ENCODE measurements at regions not wholly inside any gene's neighbourhood (a gene's known extent, or its start where the extent isn't known, plus 50 kb on each side); places are given as distances from the start of the nearest gene placed in this dataset.
"Not testable (repeated sequence)": the region's sequence is repeated elsewhere in the genome, so short reads cannot be mapped to it uniquely, and the experiment has no call there.

GRCh38 chr6:155630085-155630484 is 174.4 kb upstream of the NOX3 start:
- no peak for DNase-seq (ENCODE audit: low read depth, low spot score)
- no peak overlapping the region for H3K4me3 ChIP-seq (ENCODE audit: low read depth, low read length)
- POLR2A ChIA-PET: no interaction called here
- TF ChIP-seq, protein P1, sequence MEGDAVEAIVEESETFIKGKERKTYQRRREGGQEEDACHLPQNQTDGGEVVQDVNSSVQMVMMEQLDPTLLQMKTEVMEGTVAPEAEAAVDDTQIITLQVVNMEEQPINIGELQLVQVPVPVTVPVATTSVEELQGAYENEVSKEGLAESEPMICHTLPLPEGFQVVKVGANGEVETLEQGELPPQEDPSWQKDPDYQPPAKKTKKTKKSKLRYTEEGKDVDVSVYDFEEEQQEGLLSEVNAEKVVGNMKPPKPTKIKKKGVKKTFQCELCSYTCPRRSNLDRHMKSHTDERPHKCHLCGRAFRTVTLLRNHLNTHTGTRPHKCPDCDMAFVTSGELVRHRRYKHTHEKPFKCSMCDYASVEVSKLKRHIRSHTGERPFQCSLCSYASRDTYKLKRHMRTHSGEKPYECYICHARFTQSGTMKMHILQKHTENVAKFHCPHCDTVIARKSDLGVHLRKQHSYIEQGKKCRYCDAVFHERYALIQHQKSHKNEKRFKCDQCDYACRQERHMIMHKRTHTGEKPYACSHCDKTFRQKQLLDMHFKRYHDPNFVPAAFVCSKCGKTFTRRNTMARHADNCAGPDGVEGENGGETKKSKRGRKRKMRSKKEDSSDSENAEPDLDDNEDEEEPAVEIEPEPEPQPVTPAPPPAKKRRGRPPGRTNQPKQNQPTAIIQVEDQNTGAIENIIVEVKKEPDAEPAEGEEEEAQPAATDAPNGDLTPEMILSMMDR (IDR thresholded peaks at IDR 0.05; ENCODE audit: insufficient read depth, low read length, missing control alignments): no peak
- CTCF ChIA-PET: no interaction called here

DNA sequence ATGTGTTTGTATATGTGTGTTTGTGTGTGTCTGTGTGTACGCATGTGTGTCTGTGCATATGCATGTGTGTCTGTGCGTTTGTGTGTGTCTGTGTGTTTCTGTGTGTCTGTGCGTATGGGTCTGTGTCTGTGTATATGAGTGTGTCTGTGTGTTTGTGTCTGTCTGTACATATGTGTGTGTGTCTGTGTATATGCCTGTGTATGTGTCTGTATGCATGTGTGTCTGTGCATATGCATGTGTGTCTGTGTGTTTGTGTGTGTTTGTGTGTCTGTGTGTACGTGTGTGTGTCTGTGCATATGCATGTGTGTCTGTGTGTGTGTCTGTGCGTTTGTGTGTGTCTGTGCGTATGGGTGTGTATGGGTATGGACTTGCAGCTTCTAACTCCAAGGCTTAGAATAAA is 174.0 kb upstream of the NOX3 start:
- H3K4me3 ChIP-seq (ENCODE audit: low read depth, low read length): no peak overlapping the region
- TF ChIP-seq, protein P1 (IDR thresholded peaks at IDR 0.05; ENCODE audit: insufficient read depth, low read length, missing control alignments): no peak
- ChIA-PET CTCF (no interaction called here), POLR2A (no interaction called here)
- no peak for DNase-seq (ENCODE audit: low read depth, low spot score)

DNA sequence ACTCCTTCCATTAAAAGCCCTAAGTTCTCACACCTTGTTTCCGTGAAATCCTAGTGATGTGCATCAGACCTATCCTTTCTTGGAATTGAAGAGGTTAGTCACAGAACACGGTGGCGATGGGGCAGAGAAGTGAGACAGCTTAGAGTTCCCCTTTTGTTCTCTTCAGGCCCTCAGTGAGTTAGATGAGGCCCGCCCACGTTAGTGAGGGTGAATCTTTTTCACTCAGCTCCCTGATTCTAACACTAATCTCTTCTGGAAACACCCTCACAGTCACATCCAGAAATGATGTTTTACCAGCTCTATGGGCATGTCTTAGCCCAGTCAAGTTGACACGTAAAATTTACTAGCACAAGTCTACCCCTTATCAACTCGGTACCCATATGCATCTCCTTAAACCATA is 172.7 kb upstream of the NOX3 start:
- DNase-seq (ENCODE audit: low read depth, low spot score): no peak
- CTCF ChIA-PET: no interaction called here

DNA sequence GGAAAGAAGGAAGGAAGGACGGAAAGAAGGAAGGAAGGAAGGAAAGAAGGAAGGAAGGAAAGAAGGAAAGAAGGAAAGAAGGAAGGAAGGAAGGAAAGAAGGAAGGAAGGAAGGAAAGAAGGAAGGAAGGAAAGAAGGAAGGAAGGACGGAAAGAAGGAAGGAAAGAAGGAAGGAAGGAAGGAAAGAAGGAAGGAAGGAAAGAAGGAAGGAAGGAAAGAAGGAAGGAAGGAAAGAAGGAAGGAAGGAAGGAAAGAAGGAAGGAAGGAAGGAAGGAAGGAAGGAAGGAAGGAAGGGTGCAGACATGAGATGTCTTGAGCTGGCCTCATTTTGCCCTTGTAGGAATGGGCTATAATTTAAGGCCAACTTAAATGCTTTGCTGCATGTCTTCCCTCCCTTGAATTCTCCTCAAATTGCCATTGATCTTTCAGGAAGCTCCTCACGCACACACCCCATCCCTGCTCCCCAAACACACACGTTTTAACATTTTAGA is 172.1 kb upstream of the NOX3 start:
- POLR2A ChIA-PET: interaction anchor here (0.6 kb wide), 1 partner anchor 158 kb away, joined by 3 read pairs; no protein-coding TSS in a partner anchor
- DNase-seq (ENCODE audit: low read depth, low spot score); H3K4me3 ChIP-seq (ENCODE audit: low read depth, low read length); CTCF ChIA-PET: not testable (repeated sequence)

More for the DNA sequence above, 172.7 kb upstream of the NOX3 start:
- POLR2A ChIA-PET: no interaction called here
- TF ChIP-seq, protein P1 (IDR thresholded peaks at IDR 0.05; ENCODE audit: insufficient read depth, low read length, missing control alignments): no peak
- no peak overlapping the region for H3K4me3 ChIP-seq (ENCODE audit: low read depth, low read length)

DNA sequence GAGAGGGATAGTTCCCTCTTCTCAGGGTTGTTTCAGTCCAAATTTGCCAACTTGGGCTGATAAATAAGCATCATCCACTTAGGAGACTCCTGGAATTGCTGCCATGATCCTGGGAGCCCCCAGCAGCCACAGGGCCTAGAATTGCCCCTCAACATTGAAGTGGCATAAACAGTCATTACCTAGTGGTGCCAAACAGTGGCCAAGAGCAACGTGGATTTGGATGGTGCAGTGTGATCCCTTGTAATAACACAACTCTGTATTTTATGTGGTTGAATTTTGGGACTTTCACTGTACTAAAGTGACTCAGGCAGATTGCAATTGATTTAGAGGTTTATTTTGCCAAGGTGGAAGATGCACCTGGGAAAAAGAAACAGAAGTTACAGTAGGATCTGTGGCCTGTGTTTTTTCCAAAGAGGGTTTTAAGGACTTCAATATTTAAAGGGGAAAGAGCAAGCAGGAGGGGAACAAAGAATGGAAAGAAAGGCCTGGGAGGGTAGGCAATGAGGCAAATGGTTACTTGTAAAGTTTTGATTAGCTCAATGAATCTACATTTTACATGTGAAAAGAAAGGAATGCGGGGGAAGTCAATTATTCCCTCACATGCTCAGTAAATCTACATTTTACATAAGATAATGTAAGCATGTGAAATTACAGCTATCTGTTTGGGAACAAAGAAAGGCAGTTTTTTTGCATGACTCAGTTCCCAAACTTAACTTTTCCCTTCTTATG is 168.0 kb upstream of the NOX3 start:
- DNase-seq (ENCODE audit: low read depth, low spot score): no peak
- TF ChIP-seq, protein P1 (IDR thresholded peaks at IDR 0.05; ENCODE audit: insufficient read depth, low read length, missing control alignments): no peak
- ChIA-PET CTCF (no interaction called here), POLR2A (no interaction called here)
- H3K4me3 ChIP-seq (ENCODE audit: low read depth, low read length): no peak overlapping the region

- CTCF ChIA-PET: no interaction called here
- TF ChIP-seq, protein P1 (IDR thresholded peaks at IDR 0.05; ENCODE audit: insufficient read depth, low read length, missing control alignments): no peak
- DNase-seq (ENCODE audit: low read depth, low spot score): no peak
- POLR2A ChIA-PET: interaction anchor here (0.5 kb wide), 1 partner anchor 549 kb away, joined by 5 read pairs; no protein-coding TSS in a partner anchor
- no peak overlapping the region for H3K4me3 ChIP-seq (ENCODE audit: low read depth, low read length)
Measured at GRCh38 chr6:155614606-155615005, 159.0 kb upstream of the NOX3 start.

DNA sequence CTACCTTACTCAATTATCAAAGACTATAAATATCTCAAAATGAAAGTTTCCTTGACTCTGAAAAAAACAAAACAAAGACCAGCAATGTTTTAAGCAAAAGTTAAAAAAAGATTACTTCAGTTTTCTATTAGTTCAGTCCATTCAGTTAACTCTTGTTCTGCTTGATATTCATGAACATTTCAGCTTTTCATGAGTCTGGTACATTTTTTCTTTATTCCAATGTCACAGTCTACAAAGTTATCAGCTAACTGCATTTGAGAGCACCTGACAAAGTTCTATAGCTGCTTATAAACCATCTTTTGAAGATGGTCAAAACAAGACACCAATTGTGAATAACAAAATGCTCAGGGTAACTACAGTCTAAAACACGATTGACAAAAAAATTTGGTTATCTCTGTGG is 156.1 kb upstream of the NOX3 start:
- CTCF ChIA-PET: no interaction called here
- H3K4me3 ChIP-seq (ENCODE audit: low read depth, low read length): no peak overlapping the region
- no peak for DNase-seq (ENCODE audit: low read depth, low spot score)
- TF ChIP-seq, protein P1 (IDR thresholded peaks at IDR 0.05; ENCODE audit: insufficient read depth, low read length, missing control alignments): no peak
- POLR2A ChIA-PET: no interaction called here
